Transverse colon (tissue), 3 donors: ENCODE measurements at regions not wholly inside any gene's neighbourhood (a gene's known extent, or its start where the extent isn't known, plus 50 kb on each side); places are given as distances from the start of the nearest gene placed in this dataset.

ENCODE experiments used
- POLR2A ChIP-seq: fragments of 450-650 bp; IDR thresholded peaks from one replicate; pipeline ENCODE4 v1.6.1; 2016; ENCODE audit warnings: antibody characterized with exemption, mild to moderate bottlenecking, moderate library complexity
- POLR2AphosphoS5 ChIP-seq, 3 donors: sonication (generic); formaldehyde crosslinking; IDR thresholded peaks; one replicate each; pipeline ENCODE4 v1.6.1; 2016; ENCODE audit warnings: antibody characterized with exemption in 3 of 3

GRCh38 chr3:153567011-153567410 lies 405.0 kb downstream of the RAP2B start:
- TF ChIP-seq POLR2AphosphoS5 (IDR thresholded peaks at IDR 0.05): no peak
- no peak for TF ChIP-seq POLR2A
